ENCODE measurements at regions not wholly inside any gene's neighbourhood (a gene's known extent, or its start where the extent isn't known, plus 50 kb on each side); places are given as distances from the start of the nearest gene placed in this dataset.
A peak's percentile ranks its signal among the peaks of the same experiment; 100 is the strongest.

DNA sequence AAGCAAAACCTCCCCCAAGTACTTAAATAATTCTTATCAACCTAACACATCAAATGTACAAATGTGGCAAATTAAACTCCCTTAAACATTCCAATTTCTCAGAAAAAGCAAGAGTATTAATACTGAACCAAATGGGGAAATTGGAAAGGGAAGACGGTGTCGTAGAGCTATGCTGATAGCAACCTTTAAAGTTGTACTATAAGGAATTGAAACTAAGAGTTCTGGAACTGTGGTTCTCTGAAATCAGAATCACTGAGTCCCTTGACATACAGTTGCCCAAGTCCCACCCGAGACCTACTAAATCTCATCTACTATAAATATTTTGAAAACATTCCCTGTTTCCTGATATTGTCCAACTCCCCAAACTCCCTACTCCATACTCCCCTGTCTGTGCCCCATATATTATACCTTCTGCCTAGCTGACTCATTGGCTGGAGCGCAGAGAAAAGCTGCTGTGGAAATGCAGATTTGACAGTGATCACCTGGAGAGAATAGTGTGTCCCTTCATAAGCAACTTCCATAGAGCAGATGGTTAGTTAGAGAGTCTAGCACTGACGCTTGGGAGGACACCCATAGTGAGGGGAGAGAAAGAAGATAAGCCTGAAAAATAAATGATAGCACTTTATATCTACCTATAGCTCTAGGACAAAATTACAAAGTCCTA lies 51.4 kb upstream of the ITM2B start:
- Histone ChIP-seq H3K36me3 (ENCODE audit: control insufficient read depth, insufficient read depth, low read length) (no peaks in the 10 kb centered on the region), H3K4me3 (ENCODE audit: low read depth, low read length) (no peak overlapping the region), H3K27me3 (ENCODE audit: control insufficient read depth, insufficient read depth, low read length) (no peaks in the 10 kb centered on the region)
- no peak for DNase-seq (ENCODE audit: low read depth)
- TF ChIP-seq, protein P1, sequence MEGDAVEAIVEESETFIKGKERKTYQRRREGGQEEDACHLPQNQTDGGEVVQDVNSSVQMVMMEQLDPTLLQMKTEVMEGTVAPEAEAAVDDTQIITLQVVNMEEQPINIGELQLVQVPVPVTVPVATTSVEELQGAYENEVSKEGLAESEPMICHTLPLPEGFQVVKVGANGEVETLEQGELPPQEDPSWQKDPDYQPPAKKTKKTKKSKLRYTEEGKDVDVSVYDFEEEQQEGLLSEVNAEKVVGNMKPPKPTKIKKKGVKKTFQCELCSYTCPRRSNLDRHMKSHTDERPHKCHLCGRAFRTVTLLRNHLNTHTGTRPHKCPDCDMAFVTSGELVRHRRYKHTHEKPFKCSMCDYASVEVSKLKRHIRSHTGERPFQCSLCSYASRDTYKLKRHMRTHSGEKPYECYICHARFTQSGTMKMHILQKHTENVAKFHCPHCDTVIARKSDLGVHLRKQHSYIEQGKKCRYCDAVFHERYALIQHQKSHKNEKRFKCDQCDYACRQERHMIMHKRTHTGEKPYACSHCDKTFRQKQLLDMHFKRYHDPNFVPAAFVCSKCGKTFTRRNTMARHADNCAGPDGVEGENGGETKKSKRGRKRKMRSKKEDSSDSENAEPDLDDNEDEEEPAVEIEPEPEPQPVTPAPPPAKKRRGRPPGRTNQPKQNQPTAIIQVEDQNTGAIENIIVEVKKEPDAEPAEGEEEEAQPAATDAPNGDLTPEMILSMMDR (IDR thresholded peaks at IDR 0.05; ENCODE audit: insufficient read depth, low read length, severe bottlenecking), result no peak
- no peak for FAIRE-seq

GRCh38 chr13:48178126-48178525 lies 54.9 kb upstream of the ITM2B start:
- H3K27me3 ChIP-seq (ENCODE audit: control insufficient read depth, insufficient read depth, low read length), result no peaks in the 10 kb centered on the region
- FAIRE-seq, result no peak
- no peak for DNase-seq (ENCODE audit: low read depth)
- TF ChIP-seq, protein P1 (IDR thresholded peaks at IDR 0.05; ENCODE audit: insufficient read depth, low read length, severe bottlenecking), result no peak
- no peaks in the 10 kb centered on the region for H3K36me3 ChIP-seq (ENCODE audit: control insufficient read depth, insufficient read depth, low read length)
- H3K4me3 ChIP-seq (ENCODE audit: low read depth, low read length), result no peak overlapping the region

DNA sequence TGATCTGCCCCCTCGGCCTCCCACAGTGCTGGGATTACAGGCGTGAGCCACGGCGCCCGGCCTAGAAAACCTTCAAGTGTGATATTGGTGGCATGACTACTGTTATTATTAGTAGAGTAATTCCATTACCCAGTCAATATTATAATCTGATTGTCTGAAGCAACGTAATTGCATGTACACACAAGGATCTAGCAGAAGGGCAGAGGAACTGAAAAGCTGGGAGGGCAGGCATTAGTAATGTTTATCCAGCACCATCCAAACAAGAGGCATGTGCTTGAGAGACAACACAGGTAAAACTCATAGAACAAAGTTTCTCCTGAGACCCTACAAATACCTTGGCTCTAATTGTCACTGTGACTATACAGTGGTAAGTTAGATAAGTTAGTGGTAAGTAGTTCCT lies 56.2 kb upstream of the ITM2B start:
- Histone ChIP-seq H3K36me3 (ENCODE audit: control insufficient read depth, insufficient read depth, low read length) (no peaks in the 10 kb centered on the region), H3K27me3 (ENCODE audit: control insufficient read depth, insufficient read depth, low read length) (no peaks in the 10 kb centered on the region), H3K4me3 (ENCODE audit: low read depth, low read length) (no peak overlapping the region)
- no peak for DNase-seq (ENCODE audit: low read depth)
- no peak for FAIRE-seq
- TF ChIP-seq, protein P1 (IDR thresholded peaks at IDR 0.05; ENCODE audit: insufficient read depth, low read length, severe bottlenecking), result no peak

- FAIRE-seq (peak; percentile 18), DNase-seq (ENCODE audit: low read depth) (no peak)
- no peak overlapping the region for H3K4me3 ChIP-seq (ENCODE audit: low read depth, low read length)
- no peaks in the 10 kb centered on the region for H3K27me3 ChIP-seq (ENCODE audit: control insufficient read depth, insufficient read depth, low read length)
- TF ChIP-seq, protein P1 (IDR thresholded peaks at IDR 0.05; ENCODE audit: insufficient read depth, low read length, severe bottlenecking), result no peak
- no peaks in the 10 kb centered on the region for H3K36me3 ChIP-seq (ENCODE audit: control insufficient read depth, insufficient read depth, low read length)
These were observed 57.8 kb upstream of the ITM2B start for GRCh38 chr13:48175185-48175584.

DNA sequence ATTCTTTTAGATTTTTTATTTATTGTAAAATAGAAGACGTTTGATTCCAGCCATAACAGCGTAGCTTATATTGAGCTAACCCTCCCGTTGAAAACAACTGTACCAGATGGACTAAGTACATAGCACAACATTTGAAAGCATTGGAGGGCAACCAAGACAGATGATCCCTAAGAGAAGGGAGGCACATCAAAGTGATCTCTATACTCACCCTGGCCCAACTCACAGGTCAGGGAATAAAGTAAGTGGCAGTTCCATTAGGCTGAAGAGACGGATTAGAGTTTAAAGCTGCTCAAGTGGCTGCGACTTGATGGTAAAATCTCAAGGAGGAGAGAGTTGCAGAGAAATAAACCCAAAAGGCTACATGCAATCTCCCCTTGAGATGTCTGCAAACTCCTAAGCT lies 65.1 kb upstream of the ITM2B start:
- Histone ChIP-seq H3K36me3 (ENCODE audit: control insufficient read depth, insufficient read depth, low read length) (no peaks in the 10 kb centered on the region), H3K27me3 (ENCODE audit: control insufficient read depth, insufficient read depth, low read length) (no peaks in the 10 kb centered on the region), H3K4me3 (ENCODE audit: low read depth, low read length) (no peak overlapping the region)
- no peak for FAIRE-seq
- DNase-seq (ENCODE audit: low read depth), result no peak
- TF ChIP-seq, protein P1 (IDR thresholded peaks at IDR 0.05; ENCODE audit: insufficient read depth, low read length, severe bottlenecking), result no peak

DNA sequence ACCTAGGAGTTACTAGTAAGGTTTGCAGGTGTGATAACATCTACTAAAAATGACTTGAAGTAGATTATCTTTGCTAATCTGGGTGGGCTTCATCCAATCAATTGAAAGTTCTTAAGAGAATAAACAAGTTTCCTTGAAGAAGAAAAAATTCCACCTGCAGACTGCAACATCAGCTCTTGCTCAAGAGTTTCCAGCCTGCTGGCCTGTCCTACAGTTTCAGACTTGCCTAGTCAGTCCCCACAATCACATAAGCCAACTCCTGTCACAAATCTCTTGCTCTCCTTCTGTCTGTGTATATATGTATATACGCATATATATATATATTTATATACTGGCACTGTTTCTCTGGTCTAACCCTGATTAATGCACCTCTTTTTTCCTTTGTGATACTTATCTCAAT lies 67.3 kb upstream of the ITM2B start:
- FAIRE-seq, result no peak
- Histone ChIP-seq H3K4me3 (ENCODE audit: low read depth, low read length) (no peak overlapping the region), H3K27me3 (ENCODE audit: control insufficient read depth, insufficient read depth, low read length) (no peaks in the 10 kb centered on the region), H3K36me3 (ENCODE audit: control insufficient read depth, insufficient read depth, low read length) (no peaks in the 10 kb centered on the region)
- TF ChIP-seq, protein P1 (IDR thresholded peaks at IDR 0.05; ENCODE audit: insufficient read depth, low read length, severe bottlenecking), result no peak
- peak; percentile 59 for DNase-seq (ENCODE audit: low read depth)
